ENCODE measurements at regions not wholly inside any gene's neighbourhood (a gene's known extent, or its start where the extent isn't known, plus 50 kb on each side); places are given as distances from the start of the nearest gene placed in this dataset.
"Not testable (repeated sequence)": the region's sequence is repeated elsewhere in the genome, so short reads cannot be mapped to it uniquely, and the experiment has no call there.

GRCh38 chr15:20337238-20337637, 204.4 kb downstream of the GOLGA6L6 start:
- not testable (repeated sequence) for H3K4me1 ChIP-seq (ENCODE audit: control insufficient read depth, insufficient read depth, low read length, poor library complexity, severe bottlenecking); H3K9me3 Mint-ChIP-seq; H3K4me3 ChIP-seq (ENCODE audit: low read depth, low read length); H3K36me3 Mint-ChIP-seq; DNase-seq; H3K27me3 ChIP-seq (ENCODE audit: control insufficient read depth, insufficient read depth, low read length); H3K27ac ChIP-seq (ENCODE audit: insufficient read depth, low read length, poor library complexity, severe bottlenecking); H3K4me3 Mint-ChIP-seq; H3K27ac Mint-ChIP-seq; H3K4me1 Mint-ChIP-seq; H3K27me3 Mint-ChIP-seq; ATAC-seq (ENCODE audit: low read depth in 2 of 2); H3K36me3 ChIP-seq (ENCODE audit: control insufficient read depth, insufficient read depth, low read length)
- H3K9me3 ChIP-seq (ENCODE audit: control insufficient read depth in 2 of 2, low read length in 2 of 2): peaks cover 0 to 21% of the 10 kb centered on the region in 2 experiments

- H3K36me3 Mint-ChIP-seq; DNase-seq; ATAC-seq (ENCODE audit: low read depth in 2 of 2); H3K27ac ChIP-seq (ENCODE audit: insufficient read depth, low read length, poor library complexity, severe bottlenecking); H3K27me3 Mint-ChIP-seq; H3K36me3 ChIP-seq (ENCODE audit: control insufficient read depth, insufficient read depth, low read length); H3K4me1 ChIP-seq (ENCODE audit: control insufficient read depth, insufficient read depth, low read length, poor library complexity, severe bottlenecking); H3K4me3 Mint-ChIP-seq; H3K27ac Mint-ChIP-seq; H3K9me3 ChIP-seq (ENCODE audit: control insufficient read depth in 2 of 2, low read length in 2 of 2); H3K4me1 Mint-ChIP-seq; H3K9me3 Mint-ChIP-seq; H3K27me3 ChIP-seq (ENCODE audit: control insufficient read depth, insufficient read depth, low read length); H3K4me3 ChIP-seq (ENCODE audit: low read depth, low read length): not testable (repeated sequence)
Observed at GRCh38 chr15:20334451-20334850, 207.1 kb downstream of the GOLGA6L6 start.

- ATAC-seq (ENCODE audit: low read depth in 2 of 2); H3K27ac Mint-ChIP-seq; H3K27me3 Mint-ChIP-seq; H3K27ac ChIP-seq (ENCODE audit: insufficient read depth, low read length, poor library complexity, severe bottlenecking); H3K4me1 Mint-ChIP-seq; H3K9me3 ChIP-seq (ENCODE audit: control insufficient read depth in 2 of 2, low read length in 2 of 2); H3K36me3 Mint-ChIP-seq; H3K4me1 ChIP-seq (ENCODE audit: control insufficient read depth, insufficient read depth, low read length, poor library complexity, severe bottlenecking); H3K4me3 Mint-ChIP-seq; H3K4me3 ChIP-seq (ENCODE audit: low read depth, low read length); H3K27me3 ChIP-seq (ENCODE audit: control insufficient read depth, insufficient read depth, low read length); H3K9me3 Mint-ChIP-seq; H3K36me3 ChIP-seq (ENCODE audit: control insufficient read depth, insufficient read depth, low read length); DNase-seq: not testable (repeated sequence)
Observed at GRCh38 chr15:20325751-20326150, 215.8 kb downstream of the GOLGA6L6 start.

GRCh38 chr15:20317132-20317531, 224.5 kb downstream of the GOLGA6L6 start:
- H3K27me3 Mint-ChIP-seq; H3K9me3 Mint-ChIP-seq; H3K27ac ChIP-seq (ENCODE audit: insufficient read depth, low read length, poor library complexity, severe bottlenecking); H3K36me3 ChIP-seq (ENCODE audit: control insufficient read depth, insufficient read depth, low read length); H3K27ac Mint-ChIP-seq; H3K4me1 Mint-ChIP-seq; H3K4me3 ChIP-seq (ENCODE audit: low read depth, low read length); ATAC-seq (ENCODE audit: low read depth in 2 of 2); H3K27me3 ChIP-seq (ENCODE audit: control insufficient read depth, insufficient read depth, low read length); H3K9me3 ChIP-seq (ENCODE audit: control insufficient read depth in 2 of 2, low read length in 2 of 2); H3K4me3 Mint-ChIP-seq; DNase-seq; H3K4me1 ChIP-seq (ENCODE audit: control insufficient read depth, insufficient read depth, low read length, poor library complexity, severe bottlenecking); H3K36me3 Mint-ChIP-seq: not testable (repeated sequence)

- DNase-seq; ATAC-seq (ENCODE audit: low read depth in 2 of 2); H3K4me1 Mint-ChIP-seq; H3K36me3 Mint-ChIP-seq; H3K36me3 ChIP-seq (ENCODE audit: control insufficient read depth, insufficient read depth, low read length); H3K4me1 ChIP-seq (ENCODE audit: control insufficient read depth, insufficient read depth, low read length, poor library complexity, severe bottlenecking); H3K4me3 Mint-ChIP-seq; H3K27ac ChIP-seq (ENCODE audit: insufficient read depth, low read length, poor library complexity, severe bottlenecking); H3K9me3 ChIP-seq (ENCODE audit: control insufficient read depth in 2 of 2, low read length in 2 of 2); H3K4me3 ChIP-seq (ENCODE audit: low read depth, low read length); H3K27me3 Mint-ChIP-seq; H3K27ac Mint-ChIP-seq; H3K9me3 Mint-ChIP-seq; H3K27me3 ChIP-seq (ENCODE audit: control insufficient read depth, insufficient read depth, low read length): not testable (repeated sequence)
Observed at GRCh38 chr15:20311014-20311680, 230.5 kb downstream of the GOLGA6L6 start.

- Histone ChIP-seq H3K4me1 (ENCODE audit: control insufficient read depth, insufficient read depth, low read length, poor library complexity, severe bottlenecking) (no peaks in the 10 kb centered on the region), H3K27ac (ENCODE audit: insufficient read depth, low read length, poor library complexity, severe bottlenecking) (no peak overlapping the region), H3K36me3 (ENCODE audit: control insufficient read depth, insufficient read depth, low read length) (no peaks in the 10 kb centered on the region), H3K9me3 (ENCODE audit: control insufficient read depth in 2 of 2, low read length in 2 of 2) (no peaks in the 10 kb centered on the region), H3K27me3 (ENCODE audit: control insufficient read depth, insufficient read depth, low read length) (no peaks in the 10 kb centered on the region), H3K4me3 (ENCODE audit: low read depth, low read length) (no peak overlapping the region)
- Mint-ChIP-seq H3K9me3 (peaks cover 0 to 2% (median 0%) of the 10 kb centered on the region in 7 donors), H3K27me3 (no peaks in the 10 kb centered on the region), H3K4me3 (no peak overlapping the region), H3K27ac (no peak overlapping the region), H3K36me3 (no peaks in the 10 kb centered on the region), H3K4me1 (no peaks in the 10 kb centered on the region)
- ATAC-seq (ENCODE audit: low read depth in 2 of 2) (no peak), DNase-seq (no peak)
Observed at GRCh38 chr15:20310603-20311002, 231.0 kb downstream of the GOLGA6L6 start.

- not testable (repeated sequence) for ATAC-seq (ENCODE audit: low read depth in 2 of 2); H3K27ac Mint-ChIP-seq; H3K9me3 Mint-ChIP-seq; H3K27ac ChIP-seq (ENCODE audit: insufficient read depth, low read length, poor library complexity, severe bottlenecking); H3K36me3 Mint-ChIP-seq; H3K4me3 ChIP-seq (ENCODE audit: low read depth, low read length); H3K4me3 Mint-ChIP-seq; DNase-seq; H3K4me1 Mint-ChIP-seq; H3K27me3 ChIP-seq (ENCODE audit: control insufficient read depth, insufficient read depth, low read length); H3K36me3 ChIP-seq (ENCODE audit: control insufficient read depth, insufficient read depth, low read length); H3K9me3 ChIP-seq (ENCODE audit: control insufficient read depth in 2 of 2, low read length in 2 of 2); H3K27me3 Mint-ChIP-seq; H3K4me1 ChIP-seq (ENCODE audit: control insufficient read depth, insufficient read depth, low read length, poor library complexity, severe bottlenecking)
Observed at GRCh38 chr15:20309966-20310365, 231.6 kb downstream of the GOLGA6L6 start.

GRCh38 chr15:20309395-20309794, 232.2 kb downstream of the GOLGA6L6 start:
- not testable (repeated sequence) for H3K4me3 Mint-ChIP-seq; H3K4me3 ChIP-seq (ENCODE audit: low read depth, low read length); H3K27me3 Mint-ChIP-seq; H3K9me3 Mint-ChIP-seq; H3K27ac Mint-ChIP-seq; H3K36me3 ChIP-seq (ENCODE audit: control insufficient read depth, insufficient read depth, low read length); DNase-seq; H3K4me1 Mint-ChIP-seq; H3K27me3 ChIP-seq (ENCODE audit: control insufficient read depth, insufficient read depth, low read length); H3K9me3 ChIP-seq (ENCODE audit: control insufficient read depth in 2 of 2, low read length in 2 of 2); H3K4me1 ChIP-seq (ENCODE audit: control insufficient read depth, insufficient read depth, low read length, poor library complexity, severe bottlenecking); H3K27ac ChIP-seq (ENCODE audit: insufficient read depth, low read length, poor library complexity, severe bottlenecking); ATAC-seq (ENCODE audit: low read depth in 2 of 2); H3K36me3 Mint-ChIP-seq
